TTC549 (cell line): ENCODE measurements at regions not wholly inside any gene's neighbourhood (a gene's known extent, or its start where the extent isn't known, plus 50 kb on each side); places are given as distances from the start of the nearest gene placed in this dataset.

Experiments
- FAIRE-seq: peaks from 2 replicates; lab custom pipeline; 2012; peaks lifted over from hg19 to GRCh38; lab: Jason Lieb, UNC

- FAIRE-seq, result no peak
Measured at GRCh38 chr15:62807539-62808130, 234.9 kb upstream of the TPM1 start.

DNA sequence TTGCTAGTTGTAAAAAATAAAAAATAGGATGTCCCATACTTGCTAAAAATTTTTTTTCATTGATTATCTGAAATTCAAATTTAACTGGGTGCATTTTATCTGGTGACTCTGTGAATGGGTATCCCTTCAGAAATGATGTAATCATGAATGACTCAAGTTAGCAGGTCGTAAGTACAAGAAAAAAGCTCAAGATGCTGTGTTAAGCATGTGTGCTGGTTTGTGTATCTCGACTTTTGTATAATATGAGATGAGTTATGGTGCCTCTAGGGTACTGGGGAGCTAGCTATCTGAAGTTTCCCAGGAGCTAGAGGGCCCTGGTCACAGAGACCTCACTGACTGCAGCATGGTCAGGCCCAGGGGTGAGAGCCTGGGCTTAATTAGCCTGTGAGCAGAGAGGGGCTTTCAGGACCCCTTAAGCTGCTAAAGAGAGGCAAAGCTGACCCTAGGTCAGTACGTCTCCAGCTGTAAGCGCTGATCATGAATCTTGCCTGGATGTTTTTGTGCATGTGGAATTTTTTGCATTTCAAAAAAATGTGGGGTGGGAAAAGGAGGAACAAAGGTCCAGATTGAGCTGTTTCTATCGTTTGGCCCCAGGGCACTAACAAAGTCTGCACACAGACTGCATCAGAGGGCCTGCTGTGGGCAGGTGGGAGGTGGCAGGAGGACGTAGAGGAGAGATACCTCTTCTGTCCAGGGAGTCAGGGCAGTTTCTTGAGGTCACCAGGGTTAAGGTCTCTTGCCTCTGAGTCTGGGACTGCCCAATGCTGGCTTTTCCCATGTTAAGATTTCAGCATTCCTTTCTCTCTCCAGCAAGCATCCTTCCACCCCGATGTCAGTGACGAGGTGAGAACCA, 233.2 kb upstream of the TPM1 start:
- FAIRE-seq, result no peak

GRCh38 chr15:62809968-62810260, 232.6 kb upstream of the TPM1 start:
- FAIRE-seq, result no peak

GRCh38 chr15:62812515-62812835, 230.1 kb upstream of the TPM1 start:
- FAIRE-seq, result no peak

- no peak for FAIRE-seq
Measured at GRCh38 chr15:62816342-62817069, 226.0 kb upstream of the TPM1 start.

GRCh38 chr15:62818691-62819090, 223.9 kb upstream of the TPM1 start:
- FAIRE-seq, result no peak

- FAIRE-seq, result no peak
Measured at GRCh38 chr15:62821384-62822131, 221.0 kb upstream of the TPM1 start.

DNA sequence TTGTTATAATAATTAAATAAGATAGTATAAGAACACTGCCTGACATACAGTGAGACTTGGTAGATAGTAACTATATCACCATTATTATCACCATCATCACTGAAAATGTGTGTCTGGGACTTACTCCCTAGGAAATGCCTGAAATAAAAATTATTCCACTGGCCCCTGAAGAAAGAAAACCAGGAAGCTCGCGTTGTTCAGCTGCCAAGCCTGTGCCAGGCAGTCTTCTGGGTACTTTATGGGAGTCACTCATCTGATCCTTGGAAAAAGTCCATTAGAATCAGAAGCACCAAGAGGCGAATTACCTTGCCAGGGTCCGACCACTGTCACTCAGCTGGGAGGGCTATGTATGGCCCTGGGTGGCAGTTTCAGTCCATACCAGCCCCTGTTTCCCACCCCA, 220.3 kb upstream of the TPM1 start:
- FAIRE-seq, result no peak

DNA sequence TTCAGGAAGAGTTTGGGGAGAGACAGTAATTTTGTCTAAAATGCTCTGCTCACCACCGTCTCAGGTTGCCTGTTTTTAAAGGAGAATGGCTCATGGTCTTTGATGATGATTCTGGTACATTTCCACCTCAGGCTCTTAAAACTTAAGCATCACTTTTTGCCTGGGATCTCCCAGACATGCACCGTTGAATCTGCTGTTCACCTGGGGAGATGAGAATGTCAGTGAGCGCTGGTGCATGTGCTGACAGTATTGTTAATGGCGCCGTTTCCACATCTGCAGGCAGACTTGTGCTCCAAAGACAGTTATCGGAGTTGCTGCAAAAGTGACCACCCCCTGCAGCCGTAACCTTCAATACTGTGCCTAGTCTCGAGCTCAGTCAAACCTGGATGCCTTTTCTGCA, 219.0 kb upstream of the TPM1 start:
- no peak for FAIRE-seq

DNA sequence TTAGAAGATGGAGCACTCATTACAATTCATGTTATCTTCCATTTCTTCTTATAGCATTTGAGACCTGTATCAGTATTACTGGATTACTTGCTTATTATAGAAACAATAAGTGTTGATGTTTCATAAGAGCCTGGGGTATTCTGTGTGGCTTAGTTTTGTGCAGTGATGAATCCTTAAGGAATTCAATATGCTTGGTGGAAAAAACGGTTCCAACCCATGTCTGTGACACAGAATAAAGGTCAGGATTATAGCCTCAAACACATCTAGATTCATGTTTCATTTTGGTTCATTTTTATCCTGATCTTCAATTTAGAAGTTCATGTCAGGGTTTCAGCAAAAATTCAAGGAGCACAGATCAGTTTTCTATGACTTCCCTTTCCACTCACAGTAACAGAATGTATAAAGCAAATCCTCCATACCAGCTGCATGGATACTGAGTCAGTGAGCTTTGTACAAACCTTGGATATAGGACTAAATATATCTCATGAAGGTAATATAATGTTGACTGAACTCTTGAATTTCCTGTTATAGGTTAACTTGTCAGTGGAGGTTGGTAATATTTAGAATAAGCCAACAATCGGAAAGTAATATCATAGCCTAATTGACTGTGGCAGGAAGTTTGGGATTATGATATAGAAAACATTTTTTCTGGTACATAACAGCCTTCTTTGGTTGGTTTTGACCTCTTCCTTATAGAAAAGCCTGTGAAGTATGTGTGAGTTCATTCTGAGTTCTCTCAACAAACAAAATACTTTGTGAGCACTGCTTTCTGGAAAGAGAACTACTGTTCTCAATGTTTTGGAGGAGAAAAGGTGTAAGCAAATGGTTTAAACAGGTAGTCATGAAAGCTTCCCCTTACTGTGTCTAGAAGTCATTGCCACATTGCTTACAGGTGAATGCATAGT, 218.2 kb upstream of the TPM1 start:
- FAIRE-seq, result no peak

- FAIRE-seq, result no peak
Measured at GRCh38 chr15:62825191-62825590, 217.4 kb upstream of the TPM1 start.

DNA sequence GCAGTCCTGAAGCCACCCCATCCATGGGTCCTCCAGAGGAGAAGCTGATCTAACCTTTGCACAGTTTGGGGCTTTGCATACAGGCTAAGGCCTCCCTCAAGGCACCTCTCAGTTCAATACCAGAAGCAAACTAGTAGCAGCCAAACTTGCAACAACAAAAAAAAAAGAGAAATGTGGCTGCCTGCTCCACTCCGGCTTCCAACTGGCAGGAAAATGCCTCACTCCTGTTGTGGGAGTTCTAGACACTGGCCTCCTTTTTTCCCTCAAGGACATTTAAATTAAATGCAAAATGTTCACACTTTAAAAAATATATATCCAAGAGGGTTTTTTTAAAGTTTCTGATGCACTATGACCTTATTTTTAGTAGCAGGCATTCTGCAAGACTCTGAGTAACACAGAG, 216.0 kb upstream of the TPM1 start:
- FAIRE-seq, result no peak

DNA sequence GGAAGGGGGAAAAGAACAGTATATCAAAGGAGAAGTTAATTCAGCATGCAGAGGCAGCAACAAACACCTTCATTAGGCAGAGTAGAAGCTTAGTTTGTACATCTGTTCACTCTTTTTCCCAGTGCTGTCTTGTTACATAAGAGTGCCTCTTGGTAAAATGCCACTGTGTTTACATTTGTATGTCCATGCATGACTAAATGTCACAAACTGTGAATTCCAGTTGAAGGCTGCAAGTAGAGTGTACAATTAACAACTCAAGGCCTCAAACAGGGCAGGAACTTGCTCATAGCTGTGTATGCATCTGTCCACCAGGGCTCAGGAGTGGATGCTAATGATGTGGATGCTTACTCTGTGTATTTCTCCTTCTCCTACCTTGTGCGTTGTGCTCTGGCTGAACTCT, 214.2 kb upstream of the TPM1 start:
- no peak for FAIRE-seq

- FAIRE-seq, result no peak
Measured at GRCh38 chr15:62832231-62832630, 210.3 kb upstream of the TPM1 start.

- no peak for FAIRE-seq
Measured at GRCh38 chr15:62833646-62834045, 208.9 kb upstream of the TPM1 start.

DNA sequence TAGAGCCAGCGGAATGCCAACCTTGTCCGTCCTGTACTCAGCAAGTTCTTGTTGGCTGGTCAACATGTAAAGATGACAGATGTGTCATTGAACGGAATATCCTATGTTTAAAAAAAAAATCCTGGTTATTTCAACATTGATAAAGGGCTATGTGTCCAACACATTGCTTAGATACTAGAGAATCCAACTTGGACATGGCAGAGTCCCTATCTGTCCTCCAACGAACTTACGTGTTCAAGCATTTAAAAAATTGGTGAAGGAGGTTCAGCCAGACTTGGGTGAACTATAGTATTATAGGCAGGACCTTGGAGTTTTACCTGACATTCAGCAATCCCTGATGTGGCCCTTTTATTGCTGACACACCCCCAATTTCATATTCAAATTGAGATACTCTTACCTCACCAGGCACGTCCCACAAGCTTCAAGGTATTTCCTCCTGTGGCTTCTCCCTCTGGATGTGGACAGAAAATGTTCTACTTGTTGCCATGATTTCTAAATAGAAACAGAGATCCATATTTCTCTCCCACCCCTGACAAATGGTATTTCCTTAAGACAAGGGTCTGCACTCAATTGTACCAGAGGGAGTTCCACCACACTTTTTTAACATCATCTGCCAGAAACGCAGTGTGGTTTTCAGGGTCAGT, 207.7 kb upstream of the TPM1 start:
- no peak for FAIRE-seq

- no peak for FAIRE-seq
Measured at GRCh38 chr15:62835351-62835750, 207.2 kb upstream of the TPM1 start.

GRCh38 chr15:62835762-62836161, 206.8 kb upstream of the TPM1 start:
- no peak for FAIRE-seq

DNA sequence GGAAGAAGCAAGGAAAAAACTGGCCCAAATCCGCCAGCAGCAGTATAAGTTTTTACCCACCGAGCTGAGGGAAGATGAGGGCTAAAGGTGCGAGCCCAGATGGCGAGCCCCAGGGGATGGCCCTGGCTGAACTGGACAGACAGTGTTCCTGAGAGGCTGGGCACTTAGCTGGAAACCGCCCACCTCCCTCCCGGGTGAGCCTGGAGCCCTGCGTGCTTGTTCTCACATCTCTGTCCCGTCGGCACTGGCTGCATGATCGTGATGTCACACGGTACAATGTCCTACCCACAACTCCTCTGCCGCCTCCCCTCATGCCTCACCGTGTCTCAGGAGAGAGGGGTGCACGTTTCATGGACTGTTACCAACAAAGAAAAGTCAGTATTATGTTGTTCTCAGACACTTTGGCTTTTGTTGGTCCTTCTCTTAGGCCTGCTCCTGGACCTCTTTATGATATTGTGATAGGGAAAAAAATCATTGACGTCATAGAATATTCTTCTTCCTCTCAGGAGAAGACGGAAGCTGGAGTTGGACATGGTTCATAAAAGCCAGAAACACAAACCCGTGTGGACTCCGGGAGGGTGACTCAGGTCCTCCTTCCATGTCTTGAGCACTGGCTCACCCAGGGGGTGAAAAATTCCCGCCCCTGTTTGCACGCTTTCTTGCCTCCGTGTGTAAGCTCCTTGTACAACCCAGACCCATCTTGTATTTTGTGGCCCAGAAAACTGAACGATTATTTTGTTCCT, 201.8 kb upstream of the TPM1 start:
- FAIRE-seq, result no peak

DNA sequence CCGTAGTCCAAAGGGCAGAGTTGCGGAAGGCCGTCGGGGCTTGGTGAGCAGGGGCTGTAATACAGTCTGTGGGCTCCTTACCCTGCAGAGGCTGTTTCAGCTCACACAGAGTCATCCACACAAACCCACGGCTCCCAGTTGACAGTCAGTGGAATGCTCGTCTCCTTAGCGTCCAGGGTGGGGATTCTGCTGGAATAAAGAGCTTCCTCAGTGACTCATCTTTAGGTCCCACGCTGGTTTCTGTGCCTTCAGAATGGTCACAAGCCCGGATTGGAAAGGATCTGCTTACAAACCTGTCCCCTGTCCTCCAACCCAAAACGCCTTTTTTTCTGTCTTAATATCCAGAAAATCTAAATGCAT, 201.3 kb upstream of the TPM1 start:
- no peak for FAIRE-seq
